AG09319 (cell line): ENCODE measurements at regions not wholly inside any gene's neighbourhood (a gene's known extent, or its start where the extent isn't known, plus 50 kb on each side); places are given as distances from the start of the nearest gene placed in this dataset.
"Not testable (repeated sequence)": the region's sequence is repeated elsewhere in the genome, so short reads cannot be mapped to it uniquely, and the experiment has no call there.

Source experiments
- DNase-seq: peaks from one replicate; pipeline ENCODE4 v3.0.0-alpha.2; 2010; ENCODE audit warnings: low read depth; ENCODE audit errors: extremely low read depth
- CTCF ChIP-seq: IDR thresholded peaks from 2 replicates; pipeline ENCODE4 v1.5.1; 2011; ENCODE audit warnings: low read depth, mild to moderate bottlenecking, inconsistent platforms, low read length, moderate library complexity

- DNase-seq, result no peak
- TF ChIP-seq CTCF, result no peak
Measured at GRCh38 chr5:62909326-62909725, 330.7 kb downstream of the LRRC70 start.

- TF ChIP-seq CTCF, result no peak
- DNase-seq, result no peak
Measured at GRCh38 chr5:62902126-62902525, 323.5 kb downstream of the LRRC70 start.

- TF ChIP-seq CTCF, result no peak
- DNase-seq, result no peak
Measured at GRCh38 chr5:62900976-62901375, 322.4 kb downstream of the LRRC70 start.

- TF ChIP-seq CTCF, result no peak
- DNase-seq, result no peak
Measured at GRCh38 chr5:62896121-62896893, 317.7 kb downstream of the LRRC70 start.

GRCh38 chr5:62886603-62887315 lies 308.1 kb downstream of the LRRC70 start:
- TF ChIP-seq CTCF, result no peak
- no peak for DNase-seq

- DNase-seq, result not testable (repeated sequence)
Measured at GRCh38 chr5:62837330-62837729, 258.7 kb downstream of the LRRC70 start.

GRCh38 chr5:62829604-62829986 lies 251.0 kb downstream of the LRRC70 start:
- TF ChIP-seq CTCF, result no peak
- no peak for DNase-seq
